HG02798 (cell line): ENCODE measurements at regions not wholly inside any gene's neighbourhood (a gene's known extent, or its start where the extent isn't known, plus 50 kb on each side); places are given as distances from the start of the nearest gene placed in this dataset.

Experiments used
- ATAC-seq: cut with Tn5 transposase; IDR thresholded peaks from one replicate; pipeline ENCODE4 v1.9.1; 2021; ENCODE audit warnings: mild to moderate bottlenecking; ENCODE audit not compliant: unreplicated experiment, poor library complexity

- ATAC-seq: no peak
Observed at GRCh38 chr3:24829629-24830229, 335.1 kb upstream of the THRB start.

GRCh38 chr3:24830230-24831152, 335.8 kb upstream of the THRB start:
- no peak for ATAC-seq

GRCh38 chr3:24831221-24831620, 336.6 kb upstream of the THRB start:
- no peak for ATAC-seq

DNA sequence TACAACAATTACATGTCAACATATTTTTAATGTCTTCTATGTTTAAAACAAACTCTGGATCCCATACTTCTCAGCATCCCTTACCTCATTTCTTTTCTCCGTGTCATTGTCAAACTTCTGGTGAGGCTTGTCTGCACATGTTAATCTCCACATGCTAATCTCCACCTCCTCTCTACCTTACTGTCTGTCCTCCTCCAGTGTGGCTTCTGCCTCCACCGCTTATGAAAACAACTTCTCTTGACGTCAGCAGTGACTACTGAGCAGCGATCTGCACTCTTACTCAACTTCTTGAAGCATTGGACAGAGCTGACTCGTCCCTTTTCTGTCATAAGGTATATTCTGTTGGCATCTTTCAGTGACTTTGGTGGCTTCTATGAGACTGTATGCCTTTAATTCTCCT, 338.2 kb upstream of the THRB start:
- ATAC-seq: no peak

DNA sequence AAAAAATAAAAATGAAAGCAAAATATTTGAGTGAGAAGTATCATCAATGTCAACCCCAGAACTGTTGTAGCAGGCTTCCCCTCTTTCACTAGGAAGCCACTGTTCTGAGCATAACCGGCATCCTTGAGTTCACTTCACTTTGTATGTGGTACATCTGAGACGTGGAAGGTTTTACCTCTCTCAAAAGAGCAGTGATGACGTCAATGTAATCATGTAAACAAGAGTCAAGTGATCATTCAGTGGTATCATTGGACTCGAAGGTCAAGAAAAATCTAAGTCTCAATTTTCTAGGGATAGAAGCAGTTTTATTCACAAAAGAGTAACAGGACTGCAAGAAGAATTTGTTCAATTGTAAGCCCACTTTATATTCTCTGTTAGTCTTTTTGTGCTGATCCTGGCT, 339.8 kb upstream of the THRB start:
- no peak for ATAC-seq

DNA sequence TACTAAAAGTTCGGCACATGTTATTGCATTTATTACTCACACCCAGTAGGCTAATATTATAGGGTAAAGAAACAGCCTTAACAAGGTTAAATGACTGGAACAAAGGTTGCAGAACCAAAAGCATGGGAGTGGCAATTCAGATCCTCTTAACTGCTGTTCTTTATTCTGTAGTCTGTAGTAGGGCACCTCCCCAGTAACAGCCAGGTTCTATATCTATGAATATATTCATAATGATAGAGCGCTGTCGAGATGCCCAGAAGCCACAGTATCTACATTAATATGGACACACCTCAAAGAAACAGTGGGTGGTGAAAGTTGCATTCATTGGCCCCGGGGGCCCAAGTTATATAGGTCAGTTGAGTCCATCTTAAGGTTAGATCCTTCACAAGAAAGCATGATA, 340.9 kb upstream of the THRB start:
- no peak for ATAC-seq

DNA sequence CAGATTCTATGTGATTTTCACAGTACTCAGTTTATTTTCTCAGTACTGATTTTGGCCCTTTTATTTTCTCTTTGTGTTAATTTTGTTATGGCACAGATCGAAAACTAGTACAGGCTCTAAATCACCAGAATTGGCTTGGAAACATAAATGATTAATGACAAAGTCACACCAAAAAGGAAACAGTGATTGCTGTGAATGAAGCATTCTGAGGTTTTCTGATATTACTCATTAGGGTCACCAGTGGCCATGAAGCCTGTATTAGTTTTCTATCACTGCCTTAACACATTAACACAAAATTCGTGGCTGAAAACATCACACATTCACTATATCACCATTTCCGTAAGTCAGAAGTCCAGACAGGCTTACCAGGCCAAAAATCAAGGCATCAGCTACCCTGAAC, 343.0 kb upstream of the THRB start:
- ATAC-seq: no peak

GRCh38 chr3:24838533-24838932, 343.9 kb upstream of the THRB start:
- no peak for ATAC-seq

DNA sequence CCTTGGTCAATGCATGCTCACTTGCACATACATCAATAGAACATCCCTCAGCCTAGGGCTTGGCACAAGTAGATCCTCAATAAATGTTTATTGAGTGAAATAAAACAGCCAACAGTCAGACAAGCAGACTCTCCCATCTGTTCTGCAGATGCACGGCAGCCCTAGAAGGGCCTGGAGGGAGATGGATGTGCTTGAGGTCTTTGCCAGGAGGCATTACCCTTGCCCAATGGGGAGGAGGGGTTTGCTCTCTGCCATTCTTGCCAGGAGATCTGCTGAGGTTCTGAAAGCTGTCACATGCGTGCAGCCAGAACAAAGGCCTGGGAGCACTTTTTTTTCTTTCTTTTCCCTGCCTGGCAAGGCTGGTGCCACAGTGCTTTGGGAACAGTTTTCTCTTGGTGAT, 349.3 kb upstream of the THRB start:
- ATAC-seq: no peak

DNA sequence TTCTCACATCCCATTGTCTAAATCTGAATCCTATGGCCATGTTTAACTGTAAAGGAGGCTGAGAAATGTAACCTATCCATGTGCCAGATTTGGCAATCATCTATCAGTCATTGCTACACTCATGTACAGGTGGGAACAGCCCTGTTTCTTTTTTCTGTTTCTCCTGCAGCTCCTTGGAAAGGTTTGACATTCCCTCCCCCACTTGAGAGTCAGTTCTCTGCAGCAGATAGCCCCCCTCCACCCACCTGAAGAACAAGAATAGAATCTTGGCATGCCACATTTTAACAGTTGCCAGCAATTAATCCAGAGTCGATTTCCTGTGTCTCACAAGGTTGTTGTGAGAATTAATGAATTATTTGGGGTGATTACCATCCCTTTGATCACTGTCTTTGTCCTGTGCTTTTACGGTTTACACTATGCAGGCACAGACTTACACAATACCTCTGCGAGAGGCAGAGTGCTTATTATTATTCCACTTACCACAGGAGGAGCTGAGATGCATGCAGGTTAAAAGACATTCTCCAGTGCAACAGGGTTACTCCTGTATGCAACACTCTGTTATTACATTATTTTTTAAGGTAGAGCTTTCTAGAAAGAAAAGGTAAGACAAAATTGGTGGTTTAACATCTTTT, 351.0 kb upstream of the THRB start:
- ATAC-seq: no peak

GRCh38 chr3:24846286-24846860, 351.7 kb upstream of the THRB start:
- ATAC-seq: no peak

- ATAC-seq: no peak
Observed at GRCh38 chr3:24850245-24850644, 355.6 kb upstream of the THRB start.

GRCh38 chr3:24853685-24854490, 359.2 kb upstream of the THRB start:
- no peak for ATAC-seq

- ATAC-seq: no peak
Observed at GRCh38 chr3:24854748-24855147, 360.1 kb upstream of the THRB start.

DNA sequence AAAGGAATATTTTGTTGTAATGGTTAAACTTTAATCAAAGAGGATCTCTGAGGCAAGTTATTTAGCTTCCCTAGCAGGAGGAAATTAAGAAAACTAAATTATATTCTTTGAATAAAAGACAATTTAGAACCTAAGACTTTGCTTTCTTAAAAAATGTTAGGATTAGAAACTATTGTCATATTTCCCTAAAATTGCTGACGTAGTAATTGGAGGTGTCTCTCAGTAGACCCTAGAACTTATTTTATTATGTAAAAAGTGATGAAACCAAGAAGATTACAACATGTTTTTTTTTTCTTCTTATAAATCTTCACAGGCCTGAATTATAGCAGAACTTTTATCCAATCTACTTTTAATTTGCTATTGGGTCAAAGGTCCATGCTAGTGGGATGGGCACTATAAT, 363.3 kb upstream of the THRB start:
- ATAC-seq: no peak

- no peak for ATAC-seq
Observed at GRCh38 chr3:24863215-24863614, 368.6 kb upstream of the THRB start.

DNA sequence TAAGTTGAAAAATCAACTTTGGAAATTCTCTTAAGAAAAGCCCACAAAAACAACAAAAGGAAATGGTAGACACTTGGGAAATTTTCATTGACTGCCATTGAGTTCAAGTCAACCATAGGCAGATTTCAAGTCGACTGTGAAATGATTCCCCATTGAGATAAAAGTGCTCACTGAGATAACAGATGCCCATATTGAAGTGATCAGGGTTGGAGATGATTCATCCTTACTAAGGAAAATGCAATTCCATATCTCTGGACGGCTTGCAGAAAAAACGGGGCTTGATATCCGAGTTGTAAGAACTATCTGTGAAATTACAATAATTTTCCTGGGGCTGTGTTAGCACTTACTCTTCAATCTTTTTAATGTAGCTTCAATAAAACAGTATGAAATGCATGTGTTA, 373.1 kb upstream of the THRB start:
- no peak for ATAC-seq

DNA sequence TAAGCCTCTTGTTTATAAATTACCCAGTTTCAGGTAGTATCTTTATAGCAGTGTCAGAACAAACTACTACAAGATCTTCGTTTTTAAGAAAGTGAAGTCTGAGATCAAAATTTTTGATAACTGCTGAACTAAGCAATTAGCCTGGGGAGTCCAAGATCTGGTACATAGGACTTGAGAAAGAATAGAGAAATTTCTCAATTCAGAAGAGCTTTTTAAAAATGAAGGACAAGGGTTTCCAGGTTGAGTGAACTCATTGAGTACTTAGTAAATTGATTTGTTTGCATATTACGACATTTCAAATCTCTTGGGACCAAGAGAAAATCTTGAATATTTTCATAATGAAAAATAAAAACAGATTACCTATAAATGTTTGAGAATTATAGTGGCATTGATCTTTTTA, 386.6 kb upstream of the THRB start:
- ATAC-seq: no peak

DNA sequence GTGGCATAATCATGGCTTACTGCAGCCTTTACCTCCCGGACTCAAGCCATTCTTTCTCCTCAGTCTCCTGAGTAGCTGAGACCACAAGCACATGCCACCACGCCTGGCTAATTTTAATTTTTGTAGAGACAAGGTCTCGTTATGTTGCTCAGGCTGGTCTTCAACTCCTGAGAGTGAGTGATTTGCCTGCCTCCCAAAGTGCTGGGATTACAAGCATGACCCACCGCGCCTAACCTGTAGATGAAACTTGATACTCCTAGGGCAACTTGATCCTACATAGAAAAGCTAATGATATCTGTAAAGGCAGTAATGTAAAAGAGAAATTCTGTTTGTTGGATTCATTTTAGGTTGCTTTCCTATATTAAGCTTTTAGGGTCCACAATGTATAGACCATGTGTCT, 391.9 kb upstream of the THRB start:
- no peak for ATAC-seq

GRCh38 chr3:24890012-24890411, 395.4 kb upstream of the THRB start:
- no peak for ATAC-seq
